ENCODE measurements at regions not wholly inside any gene's neighbourhood (a gene's known extent, or its start where the extent isn't known, plus 50 kb on each side); places are given as distances from the start of the nearest gene placed in this dataset.

- TF ChIP-seq EZH2 (IDR thresholded peaks at IDR 0.05; ENCODE audit: insufficient read depth, poor library complexity, severe bottlenecking) (no peak), EZH2phosphoT487 (IDR thresholded peaks at IDR 0.05; ENCODE audit: insufficient read depth, low read depth) (no peak)
Observed at GRCh38 chr19:56966225-56966696, 125.7 kb upstream of the PEG3 start.

Data from GM23248 (cell line).